H1 (cell line): ENCODE measurements at regions not wholly inside any gene's neighbourhood (a gene's known extent, or its start where the extent isn't known, plus 50 kb on each side); places are given as distances from the start of the nearest gene placed in this dataset.

Experiments used
- CTCF ChIA-PET: fragments of 300-600 bp; sonication (Branson Sonifier 250); formaldehyde crosslinking; loops from one replicate; lab custom pipeline; 2021; ENCODE audit not compliant: partially characterized antibody; lab: Charles Lee
- POLR2A ChIA-PET: fragments of 300-600 bp; sonication (Branson Sonifier 250); formaldehyde crosslinking; loops from one replicate; lab custom pipeline; 2021; ENCODE audit warnings: inconsistent platforms; ENCODE audit not compliant: partially characterized antibody; lab: Charles Lee
- DNase-seq, 2 experiments: peaks; one replicate each; pipeline versions ENCODE4 v3.0.0 to v3.0.0-alpha.2; 2010 to 2022; ENCODE audit warnings: low spot score in 2 of 2, low read depth in 1 of 2, mixed read lengths in 1 of 2
- FAIRE-seq: peaks from 2 replicates; lab custom pipeline; 2011; peaks lifted over from hg19 to GRCh38; lab: Jason Lieb, UNC
- H2AFZ ChIP-seq: 2 replicates; pipeline ENCODE4 v1.8.1; 2012; ENCODE audit warnings: low read length, inconsistent platforms
- H2AK5ac ChIP-seq: 2 replicates; pipeline ENCODE4 v1.6.1; 2013; ENCODE audit warnings: low read depth, low read length
- H2BK120ac ChIP-seq: replicated peaks from 2 replicates; pipeline ENCODE3; 2013; ENCODE audit warnings: low read depth, low read length, inconsistent platforms
- H2BK12ac ChIP-seq: 2 replicates; pipeline ENCODE4 v1.6.1; 2013; ENCODE audit warnings: low read depth, low read length
- H2BK15ac ChIP-seq: 2 replicates; pipeline ENCODE4 v1.6.1; 2013; ENCODE audit warnings: low read length
- H2BK20ac ChIP-seq: 2 replicates; pipeline ENCODE4 v1.6.1; 2013; ENCODE audit warnings: low read length
- H2BK5ac ChIP-seq: 2 replicates; pipeline ENCODE4 v1.6.1; 2013; ENCODE audit warnings: low read depth, low read length
- H3K14ac ChIP-seq: 2 replicates; pipeline ENCODE4 v1.6.1; 2013; ENCODE audit warnings: inconsistent platforms; ENCODE audit not compliant: insufficient read length
- H3K18ac ChIP-seq: 2 replicates; pipeline ENCODE4 v1.6.1; 2013; ENCODE audit warnings: low read length; ENCODE audit errors: extremely low read depth
- H3K23ac ChIP-seq: 2 replicates; pipeline ENCODE4 v1.6.1; 2013; ENCODE audit warnings: inconsistent platforms; ENCODE audit not compliant: insufficient read length
- H3K23me2 ChIP-seq: 2 replicates; pipeline ENCODE4 v1.6.1; 2013; ENCODE audit warnings: low read depth, low read length
- H3K27ac ChIP-seq: 2 replicates; pipeline ENCODE4 v1.6.1; 2011; ENCODE audit warnings: low read depth, low read length, inconsistent platforms
- H3K27me3 ChIP-seq, 4 experiments: replicated peaks in 1 of 4; 1 replicate in 1 of 4; 2 replicates in 3 of 4; pipeline versions ENCODE4 v1.6.1 to v1.8.1; 2011 to 2013; ENCODE audit warnings: low read length in 3 of 4, mild to moderate bottlenecking in 3 of 4, inconsistent platforms in 2 of 4, mixed read lengths in 2 of 4, moderate library complexity in 1 of 4; ENCODE audit not compliant: control insufficient read depth in 3 of 4, insufficient read depth in 3 of 4; ENCODE audit errors: extremely low read depth in 1 of 4
- H3K36me3 ChIP-seq, 4 experiments: 2 replicates each; pipeline versions ENCODE4 v1.6.1 to v1.8.1; 2011 to 2013; ENCODE audit warnings: mild to moderate bottlenecking in 4 of 4, low read length in 3 of 4, moderate library complexity in 2 of 4, control low read depth in 1 of 4, inconsistent platforms in 1 of 4; ENCODE audit not compliant: insufficient read depth in 4 of 4, control insufficient read depth in 2 of 4
- H3K4ac ChIP-seq: replicated peaks from 2 replicates; pipeline ENCODE3; 2013; ENCODE audit warnings: low read length, low read depth, mixed read lengths, inconsistent platforms; ENCODE audit not compliant: insufficient read length
- H3K4me1 ChIP-seq, 4 experiments: replicated peaks in 1 of 4; 1 replicate in 1 of 4; 2 replicates in 3 of 4; pipeline versions ENCODE4 v1.6.1 to v1.8.1; 2011 to 2013; ENCODE audit warnings: low read length in 3 of 4, inconsistent platforms in 2 of 4, mixed read lengths in 1 of 4; ENCODE audit not compliant: insufficient read depth in 4 of 4, control insufficient read depth in 3 of 4
- H3K4me2 ChIP-seq, 2 experiments: 2 replicates each; pipeline versions ENCODE4 v1.6.1 to v1.8.1; 2011 to 2013; ENCODE audit warnings: low read depth in 2 of 2, low read length in 2 of 2, control low read depth in 1 of 2, inconsistent platforms in 1 of 2, mild to moderate bottlenecking in 1 of 2; ENCODE audit not compliant: insufficient read depth in 1 of 2
- H3K4me3 ChIP-seq, 4 experiments: fragments of 200-600, 300-600 bp in 1 of 4; sonication (generic), shearing (Covaris generic), sonication (Bioruptor Twin) in 1 of 4; 2 replicates each; pipeline versions ENCODE4 v1.5.1 to v1.8.1; 2011 to 2016; ENCODE audit warnings: low read length in 4 of 4, low read depth in 3 of 4, control low read depth in 2 of 4, inconsistent platforms in 2 of 4, mild to moderate bottlenecking in 2 of 4, mixed read lengths in 1 of 4, moderate library complexity in 1 of 4; ENCODE audit not compliant: insufficient read depth in 2 of 4; ENCODE audit errors: extremely low read depth in 1 of 4
- H3K56ac ChIP-seq: replicated peaks from 2 replicates; pipeline ENCODE3; 2013; ENCODE audit warnings: low read depth, mild to moderate bottlenecking, mixed read lengths, low read length, inconsistent platforms; ENCODE audit not compliant: insufficient read length
- H3K79me1 ChIP-seq: 2 replicates; pipeline ENCODE4 v1.6.1; 2013; ENCODE audit warnings: low read depth, low read length, control low read depth
- H3K79me2 ChIP-seq, 2 experiments: 2 replicates each; pipeline versions ENCODE4 v1.6.1 to v1.8.1; 2012 to 2013; ENCODE audit warnings: low read length in 2 of 2, mild to moderate bottlenecking in 2 of 2, inconsistent platforms in 1 of 2; ENCODE audit not compliant: insufficient read depth in 2 of 2, control insufficient read depth in 1 of 2
- H3K9ac ChIP-seq, 4 experiments: replicated peaks in 1 of 4; 1 replicate in 1 of 4; 2 replicates in 3 of 4; pipeline versions ENCODE4 v1.6.1 to v1.8.1; 2011 to 2013; ENCODE audit warnings: low read depth in 3 of 4, low read length in 3 of 4, control low read depth in 2 of 4, mild to moderate bottlenecking in 2 of 4, moderate library complexity in 2 of 4, inconsistent platforms in 1 of 4; ENCODE audit errors: extremely low read depth in 1 of 4
- H3K9me3 ChIP-seq, 2 experiments: 2 replicates each; pipeline versions ENCODE4 v1.6.1 to v1.8.1; 2012 to 2013; ENCODE audit warnings: mild to moderate bottlenecking in 2 of 2, moderate library complexity in 2 of 2, control low read depth in 1 of 2, inconsistent platforms in 1 of 2, low read depth in 1 of 2, low read length in 1 of 2, mixed read lengths in 1 of 2; ENCODE audit not compliant: insufficient read depth in 2 of 2
- H4K20me1 ChIP-seq, 2 experiments: replicated peaks in 1 of 2; 2 replicates each; pipeline versions ENCODE3 to v1.8.1; 2011 to 2013; ENCODE audit warnings: inconsistent platforms in 2 of 2, low read length in 2 of 2, mild to moderate bottlenecking in 1 of 2; ENCODE audit not compliant: insufficient read depth in 2 of 2, control insufficient read depth in 1 of 2
- H4K5ac ChIP-seq: 2 replicates; pipeline ENCODE4 v1.6.1; 2013; ENCODE audit warnings: low read length, low read depth, mixed read lengths, inconsistent platforms; ENCODE audit not compliant: insufficient read length
- H4K8ac ChIP-seq: 2 replicates; pipeline ENCODE4 v1.8.0; 2013; ENCODE audit warnings: mild to moderate bottlenecking, moderate library complexity, low read length, inconsistent platforms; ENCODE audit not compliant: insufficient read depth; ENCODE audit errors: extremely low read depth
- H4K91ac ChIP-seq: replicated peaks from 2 replicates; pipeline ENCODE3; 2013; ENCODE audit warnings: low read length, mixed read lengths, inconsistent platforms; ENCODE audit not compliant: insufficient read length
- EGR1 ChIP-seq: IDR thresholded peaks from 2 replicates; pipeline ENCODE4 v1.6.1; 2011; ENCODE audit warnings: low read depth, low read length, borderline replicate concordance
- POLR2A ChIP-seq, 2 experiments: IDR thresholded peaks; 1 replicate in 1 of 2; 2 replicates in 1 of 2; pipeline ENCODE4 v1.6.1; 2011; ENCODE audit warnings: low read depth in 2 of 2, low read length in 2 of 2, mild to moderate bottlenecking in 2 of 2; ENCODE audit errors: control extremely low read depth in 1 of 2
- TBP ChIP-seq: IDR thresholded peaks from 2 replicates; pipeline ENCODE4 v1.6.1; 2011; ENCODE audit warnings: low read depth, low read length, improper control_type of control experiment
- TEAD4 ChIP-seq: IDR thresholded peaks from 2 replicates; pipeline ENCODE4 v1.6.1; 2012; ENCODE audit warnings: low read depth, low read length, inconsistent platforms, mixed read lengths
- YY1 ChIP-seq: IDR thresholded peaks from 2 replicates; pipeline ENCODE4 v1.6.1; 2011; ENCODE audit warnings: low read depth, mild to moderate bottlenecking, low read length
- WGBS, 2 experiments: shearing (Covaris generic) in 1 of 2; methylation state at CpG; one replicate each; pipeline versions ENCODE4 v1.1.6 to v1.1.7; 2013 to 2015; ENCODE audit warnings: low lambda C conversion rate in 2 of 2, mixed read lengths in 2 of 2, inconsistent platforms in 1 of 2, low coverage in 1 of 2, missing lambda C conversion rate in 1 of 2; ENCODE audit not compliant: insufficient replicate concordance in 2 of 2, insufficient coverage in 1 of 2, insufficient read length in 1 of 2; ENCODE audit errors: extremely low coverage in 1 of 2, missing lambda C conversion rate in 1 of 2; 5-methylcytosine and 5-hydroxymethylcytosine counted together
- TF ChIP-seq, protein P1 (sequence below): IDR thresholded peaks from 2 replicates; pipeline ENCODE4 v1.6.1; 2011; ENCODE audit warnings: low read length, improper control_type of control experiment
- TF ChIP-seq, protein P2 (sequence below): IDR thresholded peaks from 2 replicates; pipeline ENCODE4 v1.6.1; 2012; ENCODE audit warnings: inconsistent platforms

DNA sequence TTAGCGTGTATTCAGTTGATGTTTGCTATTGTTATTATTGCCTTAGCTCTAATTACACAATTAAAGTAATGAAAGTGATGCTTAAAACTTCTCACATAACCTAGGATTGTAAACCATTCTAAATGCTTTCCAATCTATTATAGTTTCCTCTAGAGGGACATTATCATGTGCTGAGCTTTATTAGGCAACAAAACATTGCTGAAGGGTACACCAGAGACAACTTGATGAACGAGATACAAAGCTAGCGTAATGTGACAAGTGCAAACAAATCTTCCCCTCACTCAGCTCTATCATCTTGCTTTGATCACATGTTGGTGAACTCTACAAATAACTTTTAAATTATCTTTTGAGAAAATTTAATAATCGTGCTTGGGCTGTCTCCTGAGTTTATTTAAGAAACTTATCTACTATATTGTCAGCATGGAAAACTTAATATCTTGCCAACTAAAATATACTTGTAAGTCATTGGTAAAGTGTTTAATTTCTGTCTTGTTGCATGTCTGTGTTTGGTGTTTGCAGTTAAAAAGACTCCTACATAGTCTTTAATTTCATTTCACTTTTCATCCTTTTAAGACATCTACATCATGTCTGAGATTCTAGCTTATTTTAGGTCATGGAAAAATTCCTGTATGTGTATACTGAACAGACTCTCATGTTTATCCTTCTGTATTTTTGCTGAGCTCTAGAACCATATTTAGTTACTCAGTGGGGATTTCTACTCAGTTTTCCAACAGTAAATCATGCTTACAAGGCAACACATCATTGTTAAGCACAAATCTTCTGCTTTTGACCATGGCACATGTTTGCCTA, 104.2 kb upstream of the ADAMTS5 start:
- Histone ChIP-seq H4K5ac (no peak overlapping the region), H3K9me3 (no peaks in the 10 kb centered on the region), H4K91ac (no peak overlapping the region), H3K14ac (no peak overlapping the region), H3K9ac (no peak overlapping the region), H3K56ac (no peak overlapping the region), H3K36me3 (no peaks in the 10 kb centered on the region), H4K8ac (no peak overlapping the region), H2AFZ (no peak overlapping the region), H2BK15ac (no peak overlapping the region), H3K4me1 (no peaks in the 10 kb centered on the region), H3K18ac (no peak overlapping the region), H2BK5ac (no peak overlapping the region), H3K27me3 (no peaks in the 10 kb centered on the region), H3K79me1 (no peaks in the 10 kb centered on the region), H4K20me1 (no peaks in the 10 kb centered on the region), H2BK12ac (no peak overlapping the region), H3K4me2 (no peak overlapping the region), H3K4me3 (no peak overlapping the region), H3K4ac (no peak overlapping the region), H2AK5ac (no peak overlapping the region), H3K79me2 (no peaks in the 10 kb centered on the region), H2BK20ac (no peak overlapping the region), H3K23ac (no peak overlapping the region), H2BK120ac (no peak overlapping the region), H3K23me2 (no peaks in the 10 kb centered on the region), H3K27ac (no peak overlapping the region)
- TF ChIP-seq EGR1 = no peak
- TF ChIP-seq YY1 = no peak
- TF ChIP-seq, protein P1, sequence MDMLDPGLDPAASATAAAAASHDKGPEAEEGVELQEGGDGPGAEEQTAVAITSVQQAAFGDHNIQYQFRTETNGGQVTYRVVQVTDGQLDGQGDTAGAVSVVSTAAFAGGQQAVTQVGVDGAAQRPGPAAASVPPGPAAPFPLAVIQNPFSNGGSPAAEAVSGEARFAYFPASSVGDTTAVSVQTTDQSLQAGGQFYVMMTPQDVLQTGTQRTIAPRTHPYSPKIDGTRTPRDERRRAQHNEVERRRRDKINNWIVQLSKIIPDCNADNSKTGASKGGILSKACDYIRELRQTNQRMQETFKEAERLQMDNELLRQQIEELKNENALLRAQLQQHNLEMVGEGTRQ = no peak
- TF ChIP-seq TBP = no peak
- TF ChIP-seq, protein P2, sequence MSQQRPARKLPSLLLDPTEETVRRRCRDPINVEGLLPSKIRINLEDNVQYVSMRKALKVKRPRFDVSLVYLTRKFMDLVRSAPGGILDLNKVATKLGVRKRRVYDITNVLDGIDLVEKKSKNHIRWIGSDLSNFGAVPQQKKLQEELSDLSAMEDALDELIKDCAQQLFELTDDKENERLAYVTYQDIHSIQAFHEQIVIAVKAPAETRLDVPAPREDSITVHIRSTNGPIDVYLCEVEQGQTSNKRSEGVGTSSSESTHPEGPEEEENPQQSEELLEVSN = no peak
- no peak for TF ChIP-seq POLR2A (IDR thresholded peaks at IDR 0.05; ENCODE audit: control extremely low read depth in 1 of 2, low read depth in 2 of 2, low read length in 2 of 2)
- TF ChIP-seq TEAD4 = no peak
- 91% methylated on average over 4 of the region's 4 CpGs; no CpG with 5 or more reads in 1 of the 2 experiments for WGBS, 2 experiments
- no peak for FAIRE-seq
- DNase-seq = no peak
- ChIA-PET POLR2A (no interaction called here), CTCF (no interaction called here)
